Mesenchymal stem cell (in vitro differentiated cells and primary cell): ENCODE measurements at regions not wholly inside any gene's neighbourhood (a gene's known extent, or its start where the extent isn't known, plus 50 kb on each side); places are given as distances from the start of the nearest gene placed in this dataset.

Experiments
- DNase-seq: peaks from one replicate; pipeline ENCODE4 v3.0.0-alpha.2; 2013
- H2AFZ ChIP-seq: one replicate; pipeline ENCODE4 v1.6.1; 2013; ENCODE audit warnings: low read depth, mild to moderate bottlenecking, control low read depth, inconsistent platforms, low read length, moderate library complexity
- H2AK5ac ChIP-seq: 2 replicates; pipeline ENCODE4 v1.6.1; 2013; ENCODE audit warnings: low read length, moderate library complexity, mild to moderate bottlenecking, inconsistent platforms; ENCODE audit not compliant: severe bottlenecking
- H2BK120ac ChIP-seq: one replicate; pipeline ENCODE4 v1.6.1; 2013; ENCODE audit warnings: low read depth, mild to moderate bottlenecking, inconsistent platforms, low read length, moderate library complexity
- H2BK12ac ChIP-seq, 2 experiments: one replicate each; pipeline ENCODE4 v1.6.1; 2013; ENCODE audit warnings: inconsistent platforms in 2 of 2, low read length in 2 of 2, mild to moderate bottlenecking in 2 of 2, moderate library complexity in 2 of 2, control low read depth in 1 of 2
- H2BK15ac ChIP-seq: one replicate; pipeline ENCODE4 v1.6.1; 2013; ENCODE audit warnings: mild to moderate bottlenecking, low read depth, inconsistent platforms; ENCODE audit not compliant: poor library complexity, severe bottlenecking
- H2BK5ac ChIP-seq: 2 replicates; pipeline ENCODE4 v1.6.1; 2013; ENCODE audit warnings: low read depth, mild to moderate bottlenecking, low read length, control low read depth, inconsistent platforms; ENCODE audit not compliant: poor library complexity, severe bottlenecking
- H3K14ac ChIP-seq, 2 experiments: one replicate each; pipeline ENCODE4 v1.6.1; 2013; ENCODE audit warnings: inconsistent platforms in 2 of 2, low read length in 2 of 2, control low read depth in 1 of 2, mild to moderate bottlenecking in 1 of 2, moderate library complexity in 1 of 2
- H3K18ac ChIP-seq, 2 experiments: one replicate each; pipeline ENCODE4 v1.6.1; 2013; ENCODE audit warnings: inconsistent platforms in 2 of 2, low read length in 2 of 2, control low read depth in 1 of 2, low read depth in 1 of 2, mild to moderate bottlenecking in 1 of 2
- H3K23ac ChIP-seq, 2 experiments: one replicate each; pipeline ENCODE4 v1.6.1; 2013; ENCODE audit warnings: inconsistent platforms in 2 of 2, low read length in 2 of 2, mild to moderate bottlenecking in 2 of 2, moderate library complexity in 2 of 2, control low read depth in 1 of 2
- H3K27ac ChIP-seq: 2 replicates; pipeline ENCODE4 v1.5.1; 2013; ENCODE audit warnings: mild to moderate bottlenecking, moderate library complexity, low read length, control low read depth, inconsistent platforms; ENCODE audit not compliant: poor library complexity, severe bottlenecking
- H3K27me3 ChIP-seq, 2 experiments: 2 replicates each; pipeline versions ENCODE4 v1.6.1 to v1.7.0; 2013; ENCODE audit warnings: low read length in 2 of 2, mild to moderate bottlenecking in 2 of 2, moderate library complexity in 2 of 2, control low read depth in 1 of 2, inconsistent platforms in 1 of 2; ENCODE audit not compliant: control insufficient read depth in 1 of 2, insufficient read depth in 1 of 2
- H3K36me3 ChIP-seq, 2 experiments: 2 replicates each; pipeline versions ENCODE4 v1.6.1 to v1.7.0; 2013; ENCODE audit warnings: low read length in 2 of 2, control low read depth in 1 of 2, inconsistent platforms in 1 of 2, low read depth in 1 of 2, mild to moderate bottlenecking in 1 of 2; ENCODE audit not compliant: insufficient read depth in 2 of 2, control insufficient read depth in 1 of 2
- H3K4ac ChIP-seq, 2 experiments: one replicate each; pipeline ENCODE4 v1.6.1; 2013; ENCODE audit warnings: inconsistent platforms in 2 of 2, low read length in 2 of 2, mild to moderate bottlenecking in 2 of 2, moderate library complexity in 2 of 2, control low read depth in 1 of 2, low read depth in 1 of 2
- H3K4me1 ChIP-seq: 2 replicates; pipeline ENCODE4 v1.6.1; 2013; ENCODE audit warnings: low read depth, low read length, control low read depth; ENCODE audit not compliant: control insufficient read depth, insufficient read depth
- H3K4me2 ChIP-seq: 2 replicates; pipeline ENCODE4 v1.6.1; 2013; ENCODE audit warnings: low read length, mild to moderate bottlenecking, inconsistent platforms; ENCODE audit not compliant: poor library complexity, severe bottlenecking
- H3K4me3 ChIP-seq, 2 experiments: 2 replicates each; pipeline versions ENCODE4 v1.5.1 to v1.7.0; 2013; ENCODE audit warnings: low read length in 2 of 2, mild to moderate bottlenecking in 2 of 2, control low read depth in 1 of 2, low read depth in 1 of 2; ENCODE audit not compliant: insufficient read depth in 1 of 2
- H3K79me1 ChIP-seq: replicated peaks from 2 replicates; pipeline ENCODE4 v1.6.1; 2013; ENCODE audit warnings: mild to moderate bottlenecking, control low read depth, low read length, inconsistent platforms; ENCODE audit not compliant: poor library complexity, severe bottlenecking
- H3K9ac ChIP-seq: 2 replicates; pipeline ENCODE4 v1.7.0; 2013; ENCODE audit warnings: mild to moderate bottlenecking, low read length, moderate library complexity
- H3K9me3 ChIP-seq: 2 replicates; pipeline ENCODE4 v1.7.0; 2013; ENCODE audit warnings: mild to moderate bottlenecking, low read length; ENCODE audit not compliant: control insufficient read depth
- H4K8ac ChIP-seq: one replicate; pipeline ENCODE4 v1.6.1; 2013; ENCODE audit warnings: inconsistent platforms, mild to moderate bottlenecking, low read length, moderate library complexity
- H4K91ac ChIP-seq: one replicate; pipeline ENCODE4 v1.6.1; 2013; ENCODE audit warnings: mild to moderate bottlenecking, low read length, inconsistent platforms
- WGBS: methylation state at CpG from one replicate; pipeline ENCODE4 v1.1.7; 2013; ENCODE audit warnings: mixed read lengths; 5-methylcytosine and 5-hydroxymethylcytosine counted together

- Histone ChIP-seq H2BK5ac (no peak overlapping the region), H3K9ac (no peak overlapping the region), H3K4me2 (no peak overlapping the region), H3K27ac (no peak overlapping the region), H4K91ac (no peak overlapping the region), H3K9me3 (no peaks in the 10 kb centered on the region), H3K14ac (no peak overlapping the region), H3K18ac (no peak overlapping the region), H2BK12ac (no peak overlapping the region), H3K27me3 (no peaks in the 10 kb centered on the region), H2BK120ac (no peak overlapping the region), H3K4me3 (no peak overlapping the region), H3K23ac (no peak overlapping the region), H2BK15ac (no peak overlapping the region), H4K8ac (no peak overlapping the region), H3K79me1 (no peaks in the 10 kb centered on the region), H2AK5ac (no peak overlapping the region), H3K4ac (no peak overlapping the region), H3K36me3 (no peaks in the 10 kb centered on the region), H2AFZ (no peak overlapping the region), H3K4me1 (no peaks in the 10 kb centered on the region)
- WGBS, result no CpG with 5 or more reads among the region's 1 CpG
- no peak for DNase-seq
Measured at GRCh38 chr5:8048920-8049319, 180.0 kb downstream of the MTRR start.

- no peak overlapping the region for H3K9ac ChIP-seq
- no peak overlapping the region for H2AK5ac ChIP-seq
- H3K9me3 ChIP-seq, result no peaks in the 10 kb centered on the region
- 46% methylated on average over 2 of the region's 2 CpGs for WGBS
- no peaks in the 10 kb centered on the region for H3K27me3 ChIP-seq
- H3K27ac ChIP-seq, result no peak overlapping the region
- H2BK15ac ChIP-seq, result no peak overlapping the region
- no peaks in the 10 kb centered on the region for H3K79me1 ChIP-seq
- no peak overlapping the region for H3K23ac ChIP-seq
- no peak overlapping the region for H4K91ac ChIP-seq
- no peak overlapping the region for H3K4ac ChIP-seq
- no peak overlapping the region for H2BK12ac ChIP-seq
- no peak overlapping the region for H2AFZ ChIP-seq
- H4K8ac ChIP-seq, result no peak overlapping the region
- no peak overlapping the region for H3K4me2 ChIP-seq
- no peak overlapping the region for H2BK120ac ChIP-seq
- no peak for DNase-seq
- H3K14ac ChIP-seq, result no peak overlapping the region
- H3K18ac ChIP-seq, result no peak overlapping the region
- H2BK5ac ChIP-seq, result no peak overlapping the region
- no peaks in the 10 kb centered on the region for H3K36me3 ChIP-seq
- H3K4me1 ChIP-seq, result no peaks in the 10 kb centered on the region
- no peak overlapping the region for H3K4me3 ChIP-seq
Measured at GRCh38 chr5:8050616-8051175, 181.7 kb downstream of the MTRR start.

- Histone ChIP-seq H3K27ac (no peak overlapping the region), H3K4ac (no peak overlapping the region), H2BK120ac (no peak overlapping the region), H3K4me2 (no peak overlapping the region), H3K23ac (no peak overlapping the region), H2BK15ac (no peak overlapping the region), H3K79me1 (no peaks in the 10 kb centered on the region), H3K18ac (no peak overlapping the region), H3K9ac (no peak overlapping the region), H2BK12ac (no peak overlapping the region), H2AK5ac (no peak overlapping the region), H3K36me3 (no peaks in the 10 kb centered on the region), H4K91ac (no peak overlapping the region), H4K8ac (no peak overlapping the region), H3K9me3 (no peaks in the 10 kb centered on the region), H3K4me3 (no peak overlapping the region), H3K27me3 (no peaks in the 10 kb centered on the region), H2AFZ (no peak overlapping the region), H3K4me1 (no peaks in the 10 kb centered on the region), H2BK5ac (no peak overlapping the region), H3K14ac (no peak overlapping the region)
- WGBS, result 85% methylated on average over 13 of the region's 13 CpGs
- DNase-seq, result no peak
Measured at GRCh38 chr5:8053270-8053669, 184.3 kb downstream of the MTRR start.

GRCh38 chr5:8057769-8058168, 188.8 kb downstream of the MTRR start:
- Histone ChIP-seq H2BK5ac (no peak overlapping the region), H4K91ac (no peak overlapping the region), H3K27ac (no peak overlapping the region), H2BK120ac (no peak overlapping the region), H3K18ac (no peak overlapping the region), H3K27me3 (no peaks in the 10 kb centered on the region), H3K4me2 (no peak overlapping the region), H3K14ac (no peak overlapping the region), H2AK5ac (no peak overlapping the region), H3K9ac (no peak overlapping the region), H3K4ac (no peak overlapping the region), H2AFZ (no peak overlapping the region), H3K9me3 (no peaks in the 10 kb centered on the region), H4K8ac (no peak overlapping the region), H3K4me3 (no peak overlapping the region), H2BK12ac (no peak overlapping the region), H3K79me1 (no peaks in the 10 kb centered on the region), H2BK15ac (no peak overlapping the region), H3K36me3 (no peaks in the 10 kb centered on the region), H3K4me1 (no peaks in the 10 kb centered on the region), H3K23ac (no peak overlapping the region)
- DNase-seq, result no peak
- 67% methylated on average over 7 of the region's 7 CpGs for WGBS
